GM23338 (cell line): ENCODE measurements at regions not wholly inside any gene's neighbourhood (a gene's known extent, or its start where the extent isn't known, plus 50 kb on each side); places are given as distances from the start of the nearest gene placed in this dataset.
A peak's percentile ranks its signal among the peaks of the same experiment; 100 is the strongest.

Experiments used
- ATAC-seq: fragments of 200-7000 bp; cut with Tn5 transposase; 3 replicates; pipeline ENCODE4 v1.9.1; 2020
- DNase-seq: peaks from one replicate; pipeline ENCODE4 v3.0.0-alpha.2; 2015; ENCODE audit warnings: low spot score
- H2AFZ ChIP-seq: fragments of 200-600 bp; sonication (generic); 2 replicates; pipeline ENCODE4 v1.8.0; 2016; ENCODE audit warnings: antibody characterized with exemption, mild to moderate bottlenecking, moderate library complexity
- H3F3A ChIP-seq: fragments of 200-600 bp; sonication (generic); replicated peaks from 2 replicates; pipeline ENCODE4 v1.8.0; 2017; ENCODE audit warnings: antibody characterized with exemption, mixed run types, low read depth
- H3K27ac ChIP-seq: fragments of 200-600 bp; sonication (generic); 2 replicates; pipeline ENCODE4 v1.6.1; 2016; ENCODE audit warnings: low read depth
- H3K27me3 ChIP-seq: fragments of 200-600 bp; sonication (generic); 2 replicates; pipeline ENCODE4 v1.8.0; 2016; ENCODE audit warnings: mild to moderate bottlenecking, mixed run types, moderate library complexity; ENCODE audit not compliant: insufficient read depth
- H3K36me3 ChIP-seq: fragments of 200-600 bp; sonication (generic); 2 replicates; pipeline ENCODE4 v1.8.0; 2016; ENCODE audit warnings: mild to moderate bottlenecking; ENCODE audit not compliant: insufficient read depth
- H3K4me1 ChIP-seq: fragments of 200-600 bp; sonication (generic); 2 replicates; pipeline ENCODE4 v1.8.0; 2016; ENCODE audit warnings: mild to moderate bottlenecking, moderate library complexity; ENCODE audit not compliant: insufficient read depth
- H3K4me2 ChIP-seq: fragments of 200-600 bp; sonication (generic); 2 replicates; pipeline ENCODE4 v1.7.1; 2017; ENCODE audit warnings: mixed run types
- H3K4me3 ChIP-seq: fragments of 200-600 bp; sonication (generic); 2 replicates; pipeline ENCODE4 v1.6.1; 2016; ENCODE audit warnings: mixed run types
- H3K79me2 ChIP-seq: fragments of 200-600 bp; sonication (generic); replicated peaks from 2 replicates; pipeline ENCODE4 v1.8.0; 2017; ENCODE audit warnings: mild to moderate bottlenecking; ENCODE audit not compliant: insufficient read depth
- H3K9me2 ChIP-seq: fragments of 200-600 bp; sonication (generic); 2 replicates; pipeline ENCODE4 v1.8.0; 2017; ENCODE audit not compliant: insufficient read depth
- H4K20me1 ChIP-seq: fragments of 200-600 bp; sonication (generic); replicated peaks from 2 replicates; pipeline ENCODE4 v1.8.0; 2017; ENCODE audit warnings: mild to moderate bottlenecking; ENCODE audit not compliant: insufficient read depth
- H3K27ac Mint-ChIP-seq: 2 replicates; pipeline ENCODE4 v1.8.0; 2020; ENCODE audit warnings: inconsistent platforms, mild to moderate bottlenecking, moderate library complexity, mixed read lengths
- H3K27me3 Mint-ChIP-seq: 3 replicates; pipeline ENCODE4 v1.8.0; 2022; ENCODE audit warnings: low read depth, mild to moderate bottlenecking, moderate library complexity, mixed read lengths, inconsistent platforms; ENCODE audit not compliant: insufficient read depth, poor library complexity
- H3K36me3 Mint-ChIP-seq: 3 replicates; pipeline ENCODE4 v1.8.0; 2021; ENCODE audit warnings: low read depth, mild to moderate bottlenecking, inconsistent platforms, moderate library complexity, mixed read lengths
- H3K4me1 Mint-ChIP-seq: 3 replicates; pipeline ENCODE4 v1.8.0; 2020; ENCODE audit warnings: mild to moderate bottlenecking, inconsistent platforms, mixed read lengths
- H3K4me3 Mint-ChIP-seq: 3 replicates; pipeline ENCODE4 v1.8.0; 2021; ENCODE audit warnings: moderate library complexity, mild to moderate bottlenecking, inconsistent platforms, mixed read lengths
- H3K9me3 Mint-ChIP-seq: 3 replicates; pipeline ENCODE4 v1.8.0; 2020; ENCODE audit warnings: moderate library complexity, mild to moderate bottlenecking, inconsistent platforms, mixed read lengths
- CREB1 ChIP-seq: fragments of 250-450 bp; sonication (Bioruptor Pico); IDR thresholded peaks from 2 replicates; pipeline ENCODE4 v1.5.0; 2020; ENCODE audit warnings: low read depth, mild to moderate bottlenecking, moderate library complexity
- NANOG ChIP-seq: IDR thresholded peaks from 2 replicates; pipeline ENCODE4 v1.6.1; 2016; ENCODE audit warnings: antibody characterized with exemption, borderline replicate concordance
- POLR2AphosphoS5 ChIP-seq: IDR thresholded peaks from 2 replicates; pipeline ENCODE4 v1.6.1; 2016; ENCODE audit warnings: antibody characterized with exemption, low read depth
- STAT1 ChIP-seq: IDR thresholded peaks from one replicate; pipeline ENCODE4 v1.6.1; 2016; ENCODE audit warnings: antibody characterized with exemption; ENCODE audit not compliant: unreplicated experiment
- ZNF114 ChIP-seq: fragments of 250-450 bp; sonication (Bioruptor Pico); IDR thresholded peaks from 2 replicates; pipeline ENCODE4 v1.5.0; 2020; ENCODE audit warnings: mild to moderate bottlenecking, moderate library complexity
- TF ChIP-seq, protein P1 (sequence below): fragments of 250-450 bp; sonication (Bioruptor Pico); IDR thresholded peaks from 2 replicates; pipeline ENCODE4 v1.5.0; 2020; ENCODE audit warnings: mild to moderate bottlenecking, moderate library complexity
- TF ChIP-seq, protein P2 (sequence below): IDR thresholded peaks from 2 replicates; pipeline ENCODE4 v1.6.1; 2016; ENCODE audit warnings: antibody characterized with exemption
- TF ChIP-seq, protein P3 (sequence below), 2 experiments: fragments of 200-600 bp in 1 of 2; sonication (generic) in 1 of 2; conservative IDR thresholded peaks; 2 replicates each; pipeline versions ENCODE4 v1.5.1 to v1.6.1; 2016 to 2017; ENCODE audit warnings: antibody characterized with exemption in 2 of 2, low read depth in 2 of 2, mild to moderate bottlenecking in 2 of 2, moderate library complexity in 1 of 2
- TF ChIP-seq, protein P4 (sequence below): IDR thresholded peaks from one replicate; pipeline ENCODE4 v1.6.1; 2018; ENCODE audit warnings: antibody characterized with exemption; ENCODE audit not compliant: unreplicated experiment

DNA sequence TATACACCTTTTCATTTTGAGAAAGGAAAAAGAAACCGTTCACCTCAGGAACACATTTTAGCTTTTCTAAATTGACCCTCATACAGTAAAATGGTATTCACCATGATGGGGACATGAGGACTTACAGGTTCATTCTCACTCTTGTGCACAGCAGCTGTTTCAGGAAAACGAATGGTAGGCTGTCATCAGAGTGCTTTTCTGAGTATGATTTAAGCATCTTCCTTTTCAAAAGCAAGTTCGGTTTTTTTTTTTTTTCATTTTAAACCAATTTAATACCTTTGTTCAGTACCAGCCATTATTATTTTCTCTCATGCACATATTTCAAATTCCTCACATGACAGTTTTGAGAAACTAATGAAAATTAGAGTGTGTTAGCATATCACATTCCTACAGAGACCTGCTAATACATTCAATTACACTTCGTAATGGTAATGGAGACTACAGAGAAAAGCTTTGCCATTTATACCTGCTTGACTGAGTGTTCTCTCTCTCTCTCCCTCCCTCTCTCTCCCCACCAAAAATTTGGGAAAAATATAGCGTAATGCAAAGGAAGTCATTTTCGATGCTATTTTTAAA lies 129.2 kb downstream of the SAMD5 start (continued):
- TF ChIP-seq, protein P1, sequence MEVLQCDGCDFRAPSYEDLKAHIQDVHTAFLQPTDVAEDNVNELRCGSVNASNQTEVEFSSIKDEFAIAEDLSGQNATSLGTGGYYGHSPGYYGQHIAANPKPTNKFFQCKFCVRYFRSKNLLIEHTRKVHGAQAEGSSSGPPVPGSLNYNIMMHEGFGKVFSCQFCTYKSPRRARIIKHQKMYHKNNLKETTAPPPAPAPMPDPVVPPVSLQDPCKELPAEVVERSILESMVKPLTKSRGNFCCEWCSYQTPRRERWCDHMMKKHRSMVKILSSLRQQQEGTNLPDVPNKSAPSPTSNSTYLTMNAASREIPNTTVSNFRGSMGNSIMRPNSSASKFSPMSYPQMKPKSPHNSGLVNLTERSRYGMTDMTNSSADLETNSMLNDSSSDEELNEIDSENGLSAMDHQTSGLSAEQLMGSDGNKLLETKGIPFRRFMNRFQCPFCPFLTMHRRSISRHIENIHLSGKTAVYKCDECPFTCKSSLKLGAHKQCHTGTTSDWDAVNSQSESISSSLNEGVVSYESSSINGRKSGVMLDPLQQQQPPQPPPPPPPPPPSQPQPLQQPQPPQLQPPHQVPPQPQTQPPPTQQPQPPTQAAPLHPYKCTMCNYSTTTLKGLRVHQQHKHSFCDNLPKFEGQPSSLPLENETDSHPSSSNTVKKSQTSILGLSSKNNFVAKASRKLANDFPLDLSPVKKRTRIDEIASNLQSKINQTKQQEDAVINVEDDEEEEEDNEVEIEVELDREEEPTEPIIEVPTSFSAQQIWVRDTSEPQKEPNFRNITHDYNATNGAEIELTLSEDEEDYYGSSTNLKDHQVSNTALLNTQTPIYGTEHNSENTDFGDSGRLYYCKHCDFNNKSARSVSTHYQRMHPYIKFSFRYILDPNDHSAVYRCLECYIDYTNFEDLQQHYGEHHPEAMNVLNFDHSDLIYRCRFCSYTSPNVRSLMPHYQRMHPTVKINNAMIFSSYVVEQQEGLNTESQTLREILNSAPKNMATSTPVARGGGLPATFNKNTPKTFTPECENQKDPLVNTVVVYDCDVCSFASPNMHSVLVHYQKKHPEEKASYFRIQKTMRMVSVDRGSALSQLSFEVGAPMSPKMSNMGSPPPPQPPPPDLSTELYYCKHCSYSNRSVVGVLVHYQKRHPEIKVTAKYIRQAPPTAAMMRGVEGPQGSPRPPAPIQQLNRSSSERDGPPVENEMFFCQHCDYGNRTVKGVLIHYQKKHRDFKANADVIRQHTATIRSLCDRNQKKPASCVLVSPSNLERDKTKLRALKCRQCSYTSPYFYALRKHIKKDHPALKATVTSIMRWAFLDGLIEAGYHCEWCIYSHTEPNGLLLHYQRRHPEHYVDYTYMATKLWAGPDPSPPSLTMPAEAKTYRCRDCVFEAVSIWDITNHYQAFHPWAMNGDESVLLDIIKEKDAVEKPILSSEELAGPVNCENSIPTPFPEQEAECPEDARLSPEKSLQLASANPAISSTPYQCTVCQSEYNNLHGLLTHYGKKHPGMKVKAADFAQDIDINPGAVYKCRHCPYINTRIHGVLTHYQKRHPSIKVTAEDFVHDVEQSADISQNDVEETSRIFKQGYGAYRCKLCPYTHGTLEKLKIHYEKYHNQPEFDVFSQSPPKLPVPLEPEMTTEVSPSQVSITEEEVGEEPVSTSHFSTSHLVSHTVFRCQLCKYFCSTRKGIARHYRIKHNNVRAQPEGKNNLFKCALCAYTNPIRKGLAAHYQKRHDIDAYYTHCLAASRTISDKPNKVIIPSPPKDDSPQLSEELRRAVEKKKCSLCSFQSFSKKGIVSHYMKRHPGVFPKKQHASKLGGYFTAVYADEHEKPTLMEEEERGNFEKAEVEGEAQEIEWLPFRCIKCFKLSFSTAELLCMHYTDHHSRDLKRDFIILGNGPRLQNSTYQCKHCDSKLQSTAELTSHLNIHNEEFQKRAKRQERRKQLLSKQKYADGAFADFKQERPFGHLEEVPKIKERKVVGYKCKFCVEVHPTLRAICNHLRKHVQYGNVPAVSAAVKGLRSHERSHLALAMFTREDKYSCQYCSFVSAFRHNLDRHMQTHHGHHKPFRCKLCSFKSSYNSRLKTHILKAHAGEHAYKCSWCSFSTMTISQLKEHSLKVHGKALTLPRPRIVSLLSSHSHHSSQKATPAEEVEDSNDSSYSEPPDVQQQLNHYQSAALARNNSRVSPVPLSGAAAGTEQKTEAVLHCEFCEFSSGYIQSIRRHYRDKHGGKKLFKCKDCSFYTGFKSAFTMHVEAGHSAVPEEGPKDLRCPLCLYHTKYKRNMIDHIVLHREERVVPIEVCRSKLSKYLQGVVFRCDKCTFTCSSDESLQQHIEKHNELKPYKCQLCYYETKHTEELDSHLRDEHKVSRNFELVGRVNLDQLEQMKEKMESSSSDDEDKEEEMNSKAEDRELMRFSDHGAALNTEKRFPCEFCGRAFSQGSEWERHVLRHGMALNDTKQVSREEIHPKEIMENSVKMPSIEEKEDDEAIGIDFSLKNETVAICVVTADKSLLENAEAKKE, result no peak
- TF ChIP-seq, protein P2, sequence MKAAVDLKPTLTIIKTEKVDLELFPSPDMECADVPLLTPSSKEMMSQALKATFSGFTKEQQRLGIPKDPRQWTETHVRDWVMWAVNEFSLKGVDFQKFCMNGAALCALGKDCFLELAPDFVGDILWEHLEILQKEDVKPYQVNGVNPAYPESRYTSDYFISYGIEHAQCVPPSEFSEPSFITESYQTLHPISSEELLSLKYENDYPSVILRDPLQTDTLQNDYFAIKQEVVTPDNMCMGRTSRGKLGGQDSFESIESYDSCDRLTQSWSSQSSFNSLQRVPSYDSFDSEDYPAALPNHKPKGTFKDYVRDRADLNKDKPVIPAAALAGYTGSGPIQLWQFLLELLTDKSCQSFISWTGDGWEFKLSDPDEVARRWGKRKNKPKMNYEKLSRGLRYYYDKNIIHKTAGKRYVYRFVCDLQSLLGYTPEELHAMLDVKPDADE, result no peak
- TF ChIP-seq, protein P3, sequence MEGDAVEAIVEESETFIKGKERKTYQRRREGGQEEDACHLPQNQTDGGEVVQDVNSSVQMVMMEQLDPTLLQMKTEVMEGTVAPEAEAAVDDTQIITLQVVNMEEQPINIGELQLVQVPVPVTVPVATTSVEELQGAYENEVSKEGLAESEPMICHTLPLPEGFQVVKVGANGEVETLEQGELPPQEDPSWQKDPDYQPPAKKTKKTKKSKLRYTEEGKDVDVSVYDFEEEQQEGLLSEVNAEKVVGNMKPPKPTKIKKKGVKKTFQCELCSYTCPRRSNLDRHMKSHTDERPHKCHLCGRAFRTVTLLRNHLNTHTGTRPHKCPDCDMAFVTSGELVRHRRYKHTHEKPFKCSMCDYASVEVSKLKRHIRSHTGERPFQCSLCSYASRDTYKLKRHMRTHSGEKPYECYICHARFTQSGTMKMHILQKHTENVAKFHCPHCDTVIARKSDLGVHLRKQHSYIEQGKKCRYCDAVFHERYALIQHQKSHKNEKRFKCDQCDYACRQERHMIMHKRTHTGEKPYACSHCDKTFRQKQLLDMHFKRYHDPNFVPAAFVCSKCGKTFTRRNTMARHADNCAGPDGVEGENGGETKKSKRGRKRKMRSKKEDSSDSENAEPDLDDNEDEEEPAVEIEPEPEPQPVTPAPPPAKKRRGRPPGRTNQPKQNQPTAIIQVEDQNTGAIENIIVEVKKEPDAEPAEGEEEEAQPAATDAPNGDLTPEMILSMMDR (conservative IDR thresholded peaks at IDR 0.05; ENCODE audit: low read depth in 2 of 2), result no peak

DNA sequence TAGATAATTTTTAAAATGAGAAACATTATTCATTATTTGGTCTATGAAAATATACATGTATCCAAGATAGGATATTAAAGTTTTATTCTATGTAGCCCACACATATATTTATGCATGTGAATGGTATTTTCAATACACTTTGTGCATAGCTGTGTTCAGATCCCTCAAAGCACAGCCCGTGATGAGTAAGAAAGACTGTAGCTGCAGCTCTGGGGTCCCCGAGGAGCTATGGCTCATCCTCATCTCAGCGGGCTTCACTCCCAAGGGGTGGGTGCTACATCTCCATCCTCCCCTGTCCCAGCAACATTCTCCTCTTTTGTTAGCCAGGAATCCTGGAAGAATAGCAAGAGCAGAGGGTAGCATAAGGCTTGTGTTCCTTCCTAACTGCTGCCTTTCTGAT lies 130.8 kb downstream of the SAMD5 start:
- no peaks in the 10 kb centered on the region for H3K27me3 Mint-ChIP-seq
- Histone ChIP-seq H3K9me2 (no peaks in the 10 kb centered on the region), H3K4me3 (no peak overlapping the region), H3K4me2 (no peak overlapping the region), H4K20me1 (no peaks in the 10 kb centered on the region), H3K27ac (no peak overlapping the region), H3K36me3 (no peaks in the 10 kb centered on the region), H3K79me2 (no peaks in the 10 kb centered on the region), H3K27me3 (no peaks in the 10 kb centered on the region), H2AFZ (no peak overlapping the region), H3K4me1 (no peaks in the 10 kb centered on the region), H3F3A (no peaks in the 10 kb centered on the region)
- H3K27ac Mint-ChIP-seq, result no peak overlapping the region
- no peaks in the 10 kb centered on the region for H3K36me3 Mint-ChIP-seq
- peaks cover 8% of the 10 kb centered on the region for H3K9me3 Mint-ChIP-seq
- DNase-seq (peak; percentile 8), ATAC-seq (no peak)
- H3K4me3 Mint-ChIP-seq, result no peak overlapping the region
- H3K4me1 Mint-ChIP-seq, result peaks cover 7% of the 10 kb centered on the region; the same call in 2 of the 3 replicates
- no peak for TF ChIP-seq ZNF114 (CRISPR knock-in tag)
- TF ChIP-seq, protein P2, result no peak
- no peak for TF ChIP-seq STAT1
- TF ChIP-seq, protein P4, sequence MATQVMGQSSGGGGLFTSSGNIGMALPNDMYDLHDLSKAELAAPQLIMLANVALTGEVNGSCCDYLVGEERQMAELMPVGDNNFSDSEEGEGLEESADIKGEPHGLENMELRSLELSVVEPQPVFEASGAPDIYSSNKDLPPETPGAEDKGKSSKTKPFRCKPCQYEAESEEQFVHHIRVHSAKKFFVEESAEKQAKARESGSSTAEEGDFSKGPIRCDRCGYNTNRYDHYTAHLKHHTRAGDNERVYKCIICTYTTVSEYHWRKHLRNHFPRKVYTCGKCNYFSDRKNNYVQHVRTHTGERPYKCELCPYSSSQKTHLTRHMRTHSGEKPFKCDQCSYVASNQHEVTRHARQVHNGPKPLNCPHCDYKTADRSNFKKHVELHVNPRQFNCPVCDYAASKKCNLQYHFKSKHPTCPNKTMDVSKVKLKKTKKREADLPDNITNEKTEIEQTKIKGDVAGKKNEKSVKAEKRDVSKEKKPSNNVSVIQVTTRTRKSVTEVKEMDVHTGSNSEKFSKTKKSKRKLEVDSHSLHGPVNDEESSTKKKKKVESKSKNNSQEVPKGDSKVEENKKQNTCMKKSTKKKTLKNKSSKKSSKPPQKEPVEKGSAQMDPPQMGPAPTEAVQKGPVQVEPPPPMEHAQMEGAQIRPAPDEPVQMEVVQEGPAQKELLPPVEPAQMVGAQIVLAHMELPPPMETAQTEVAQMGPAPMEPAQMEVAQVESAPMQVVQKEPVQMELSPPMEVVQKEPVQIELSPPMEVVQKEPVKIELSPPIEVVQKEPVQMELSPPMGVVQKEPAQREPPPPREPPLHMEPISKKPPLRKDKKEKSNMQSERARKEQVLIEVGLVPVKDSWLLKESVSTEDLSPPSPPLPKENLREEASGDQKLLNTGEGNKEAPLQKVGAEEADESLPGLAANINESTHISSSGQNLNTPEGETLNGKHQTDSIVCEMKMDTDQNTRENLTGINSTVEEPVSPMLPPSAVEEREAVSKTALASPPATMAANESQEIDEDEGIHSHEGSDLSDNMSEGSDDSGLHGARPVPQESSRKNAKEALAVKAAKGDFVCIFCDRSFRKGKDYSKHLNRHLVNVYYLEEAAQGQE, result no peak
- TF ChIP-seq NANOG, result no peak
- TF ChIP-seq CREB1 (CRISPR knock-in tag), result no peak
- TF ChIP-seq POLR2AphosphoS5, result no peak
